Ovary (tissue), 3 donors: ENCODE measurements at regions not wholly inside any gene's neighbourhood (a gene's known extent, or its start where the extent isn't known, plus 50 kb on each side); places are given as distances from the start of the nearest gene placed in this dataset.

Experiments used
- CTCF ChIP-seq, 3 donors: fragments of 450-650 bp in 2 of 3; fragments of 200-600 bp in 1 of 3; IDR thresholded peaks; one replicate each; pipeline versions ENCODE4 v1.5.1 to v1.8.0; 2016 to 2022; ENCODE audit warnings: antibody characterized with exemption in 3 of 3, mild to moderate bottlenecking in 1 of 3
- EP300 ChIP-seq: sonication (generic); formaldehyde crosslinking; IDR thresholded peaks from one replicate; pipeline ENCODE4 v1.6.1; 2017; ENCODE audit warnings: antibody characterized with exemption
- POLR2A ChIP-seq: fragments of 450-650 bp; IDR thresholded peaks from one replicate; pipeline ENCODE4 v1.6.1; 2017; ENCODE audit warnings: antibody characterized with exemption, mild to moderate bottlenecking, moderate library complexity
- donor health status: DM: no; HTN: no; CAD: no.

GRCh38 chr11:10993186-10993585 is 135.3 kb upstream of the ZBED5 start:
- no peak for TF ChIP-seq CTCF (IDR thresholded peaks at IDR 0.05)
- no peak for TF ChIP-seq POLR2A
- no peak for TF ChIP-seq EP300
